ENCODE measurements at regions not wholly inside any gene's neighbourhood (a gene's known extent, or its start where the extent isn't known, plus 50 kb on each side); places are given as distances from the start of the nearest gene placed in this dataset.

- TF ChIP-seq CTCF (IDR thresholded peaks at IDR 0.05) (no peak), POLR2AphosphoS5 (IDR thresholded peaks at IDR 0.05; ENCODE audit: low read depth, low read length) (no peak), REST (IDR thresholded peaks at IDR 0.05; ENCODE audit: insufficient read depth in 1 of 2, low read depth in 2 of 2, low read length in 1 of 2) (no peak), TCF7L2 (IDR thresholded peaks at IDR 0.05; ENCODE audit: low read depth, low read length) (no peak)
These were observed 551.8 kb downstream of the CETN3 start for GRCh38 chr5:89857790-89858189.
